HG02678 (cell line): ENCODE measurements at regions not wholly inside any gene's neighbourhood (a gene's known extent, or its start where the extent isn't known, plus 50 kb on each side); places are given as distances from the start of the nearest gene placed in this dataset.
"Not testable (repeated sequence)": the region's sequence is repeated elsewhere in the genome, so short reads cannot be mapped to it uniquely, and the experiment has no call there.

Experiments used
- ATAC-seq: cut with Tn5 transposase; IDR thresholded peaks from one replicate; pipeline ENCODE4 v1.9.1; 2021; ENCODE audit warnings: mild to moderate bottlenecking, moderate library complexity; ENCODE audit not compliant: unreplicated experiment

GRCh38 chr1:213572912-213573647 is 414.7 kb upstream of the PROX1 start:
- ATAC-seq: no peak

GRCh38 chr1:213573648-213574009 is 414.1 kb upstream of the PROX1 start:
- ATAC-seq: no peak

GRCh38 chr1:213582976-213583567 is 404.7 kb upstream of the PROX1 start:
- no peak for ATAC-seq

- ATAC-seq: no peak
These were observed 403.5 kb upstream of the PROX1 start for GRCh38 chr1:213584272-213584671.

GRCh38 chr1:213585402-213585801 is 402.4 kb upstream of the PROX1 start:
- ATAC-seq: no peak

- no peak for ATAC-seq
These were observed 401.7 kb upstream of the PROX1 start for GRCh38 chr1:213585959-213586586.

GRCh38 chr1:213586587-213586972 is 401.2 kb upstream of the PROX1 start:
- ATAC-seq: no peak

- ATAC-seq: no peak
These were observed 391.0 kb upstream of the PROX1 start for GRCh38 chr1:213596729-213597128.

GRCh38 chr1:213598263-213598662 is 389.5 kb upstream of the PROX1 start:
- ATAC-seq: no peak

GRCh38 chr1:213600879-213601278 is 386.9 kb upstream of the PROX1 start:
- ATAC-seq: no peak

- not testable (repeated sequence) for ATAC-seq
These were observed 386.1 kb upstream of the PROX1 start for GRCh38 chr1:213601705-213602104.

GRCh38 chr1:213602796-213603486 is 384.8 kb upstream of the PROX1 start:
- no peak for ATAC-seq

GRCh38 chr1:213604477-213604876 is 383.3 kb upstream of the PROX1 start:
- ATAC-seq: no peak

GRCh38 chr1:213605732-213606131 is 382.0 kb upstream of the PROX1 start:
- no peak for ATAC-seq

- ATAC-seq: no peak
These were observed 381.4 kb upstream of the PROX1 start for GRCh38 chr1:213606252-213606820.

- no peak for ATAC-seq
These were observed 374.2 kb upstream of the PROX1 start for GRCh38 chr1:213613549-213613948.

GRCh38 chr1:213615226-213615916 is 372.4 kb upstream of the PROX1 start:
- no peak for ATAC-seq

GRCh38 chr1:213617133-213617532 is 370.6 kb upstream of the PROX1 start:
- ATAC-seq: no peak

- ATAC-seq: no peak
These were observed 369.7 kb upstream of the PROX1 start for GRCh38 chr1:213618094-213618493.

- ATAC-seq: no peak
These were observed 368.7 kb upstream of the PROX1 start for GRCh38 chr1:213619026-213619425.

- no peak for ATAC-seq
These were observed 366.7 kb upstream of the PROX1 start for GRCh38 chr1:213621077-213621476.
